ENCODE measurements at regions not wholly inside any gene's neighbourhood (a gene's known extent, or its start where the extent isn't known, plus 50 kb on each side); places are given as distances from the start of the nearest gene placed in this dataset.

- DNase-seq, result no peak
- Mint-ChIP-seq H3K4me3 (no peak overlapping the region), H3K27ac (no peak overlapping the region), H3K36me3 (no peaks in the 10 kb centered on the region), H3K4me1 (no peaks in the 10 kb centered on the region), H3K27me3 (peaks cover 9 to 11% of the 10 kb centered on the region in 2 donors), H3K9me3 (no peaks in the 10 kb centered on the region)
- ChIA-PET POLR2A (ENCODE audit: partially characterized antibody) (no interaction called here), CTCF (ENCODE audit: partially characterized antibody) (interaction anchor here (3.7 kb wide), 1 partner anchor 51 kb away, joined by 15 read pairs; no protein-coding TSS in a partner anchor)
- Histone ChIP-seq H3K9me3 (ENCODE audit: control insufficient read depth in 1 of 2, low read length in 2 of 2) (no peaks in the 10 kb centered on the region), H3K27me3 (ENCODE audit: insufficient read depth, low read length) (peaks cover 6% of the 10 kb centered on the region), H3K4me3 (ENCODE audit: low read length in 2 of 2) (no peak overlapping the region), H3K36me3 (ENCODE audit: insufficient read depth, low read length) (no peaks in the 10 kb centered on the region), H3K4me1 (ENCODE audit: insufficient read depth, low read length) (no peaks in the 10 kb centered on the region), H3K27ac (ENCODE audit: low read depth, low read length) (no peak overlapping the region)
- intact Hi-C loops (cut with micrococcal nuclease), result no loop called here
These were observed 139.3 kb upstream of the PRMT8 start for GRCh38 chr12:3351731-3352130.

DNA sequence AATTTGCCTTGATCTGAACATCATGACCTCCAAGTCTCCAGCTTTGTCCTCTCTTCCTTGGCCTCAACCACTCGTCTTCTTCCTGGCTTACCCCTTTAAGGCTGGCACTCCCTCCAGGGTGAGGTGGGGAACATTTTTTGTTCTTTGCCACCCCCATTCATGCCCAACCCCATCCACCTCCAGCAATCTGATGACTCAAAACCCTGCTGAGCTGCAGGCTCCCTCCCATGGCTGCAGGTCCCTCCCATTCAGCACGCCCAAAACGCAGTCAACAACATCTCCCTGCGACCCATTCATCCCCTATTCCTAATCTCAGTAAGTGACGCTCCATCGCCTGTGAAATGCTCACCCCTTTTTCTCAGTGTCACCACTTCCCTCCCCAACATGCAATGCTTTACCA lies 138.8 kb upstream of the PRMT8 start:
- Histone ChIP-seq H3K27me3 (ENCODE audit: insufficient read depth, low read length) (peaks cover 6% of the 10 kb centered on the region), H3K9me3 (ENCODE audit: control insufficient read depth in 1 of 2, low read length in 2 of 2) (no peaks in the 10 kb centered on the region), H3K4me3 (ENCODE audit: low read length in 2 of 2) (no peak overlapping the region), H3K4me1 (ENCODE audit: insufficient read depth, low read length) (no peaks in the 10 kb centered on the region), H3K27ac (ENCODE audit: low read depth, low read length) (no peak overlapping the region), H3K36me3 (ENCODE audit: insufficient read depth, low read length) (no peaks in the 10 kb centered on the region)
- ChIA-PET CTCF (ENCODE audit: partially characterized antibody) (interaction anchor here (3.7 kb wide), 1 partner anchor 52 kb away, joined by 15 read pairs; no protein-coding TSS in a partner anchor), POLR2A (ENCODE audit: partially characterized antibody) (no interaction called here)
- Mint-ChIP-seq H3K9me3 (no peaks in the 10 kb centered on the region), H3K4me1 (no peaks in the 10 kb centered on the region), H3K4me3 (no peak overlapping the region), H3K36me3 (no peaks in the 10 kb centered on the region), H3K27me3 (peaks cover 9 to 11% of the 10 kb centered on the region in 2 donors), H3K27ac (no peak overlapping the region)
- intact Hi-C loops (cut with micrococcal nuclease), result no loop called here
- no peak for DNase-seq

- Mint-ChIP-seq H3K4me3 (no peak overlapping the region), H3K9me3 (no peaks in the 10 kb centered on the region), H3K27ac (no peak overlapping the region), H3K27me3 (peaks cover 7 to 9% of the 10 kb centered on the region in 2 donors), H3K36me3 (no peaks in the 10 kb centered on the region), H3K4me1 (no peaks in the 10 kb centered on the region)
- intact Hi-C loops (cut with micrococcal nuclease), result no loop called here
- no peaks in the 10 kb centered on the region for H3K4me1 ChIP-seq (ENCODE audit: insufficient read depth, low read length)
- POLR2A ChIA-PET (ENCODE audit: partially characterized antibody), result no interaction called here
- H3K27ac ChIP-seq (ENCODE audit: low read depth, low read length), result no peak overlapping the region
- no peak overlapping the region for H3K4me3 ChIP-seq (ENCODE audit: low read length in 2 of 2)
- DNase-seq, result no peak
- H3K9me3 ChIP-seq (ENCODE audit: control insufficient read depth in 1 of 2, low read length in 2 of 2), result no peaks in the 10 kb centered on the region
- peaks cover 6% of the 10 kb centered on the region for H3K27me3 ChIP-seq (ENCODE audit: insufficient read depth, low read length)
- CTCF ChIA-PET (ENCODE audit: partially characterized antibody), result interaction anchor here (3.5 kb wide), 1 partner anchor 53 kb away, joined by 8 read pairs; no protein-coding TSS in a partner anchor
- H3K36me3 ChIP-seq (ENCODE audit: insufficient read depth, low read length), result no peaks in the 10 kb centered on the region
These were observed 137.4 kb upstream of the PRMT8 start for GRCh38 chr12:3353621-3354020.

DNA sequence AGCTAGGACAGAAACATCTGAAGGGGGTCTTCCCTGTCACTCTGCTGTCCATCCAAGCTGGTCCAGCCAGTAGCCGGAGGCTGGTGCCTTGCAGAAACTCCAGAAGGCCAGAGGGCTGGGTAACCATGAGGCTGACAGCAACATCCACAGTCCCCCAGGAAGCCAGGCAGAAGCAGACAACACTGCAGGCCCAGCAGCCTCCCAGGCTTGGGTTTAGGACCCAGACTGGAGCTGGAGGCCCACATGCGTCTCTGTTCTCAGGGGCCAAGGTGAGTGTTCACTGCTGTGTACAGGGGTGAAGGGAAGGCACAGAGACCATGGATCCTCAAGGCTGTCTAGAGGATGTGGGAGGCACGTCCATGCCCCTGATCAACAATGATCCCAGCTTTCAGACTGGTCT lies 136.4 kb upstream of the PRMT8 start:
- H3K4me3 ChIP-seq (ENCODE audit: low read length in 2 of 2), result no peak overlapping the region
- Mint-ChIP-seq H3K27ac (no peak overlapping the region), H3K4me1 (no peaks in the 10 kb centered on the region), H3K36me3 (no peaks in the 10 kb centered on the region), H3K4me3 (no peak overlapping the region), H3K27me3 (peaks cover 4 to 6% of the 10 kb centered on the region in 2 donors), H3K9me3 (no peaks in the 10 kb centered on the region)
- H3K36me3 ChIP-seq (ENCODE audit: insufficient read depth, low read length), result no peaks in the 10 kb centered on the region
- POLR2A ChIA-PET (ENCODE audit: partially characterized antibody), result no interaction called here
- no peak for DNase-seq
- no peaks in the 10 kb centered on the region for H3K9me3 ChIP-seq (ENCODE audit: control insufficient read depth in 1 of 2, low read length in 2 of 2)
- H3K4me1 ChIP-seq (ENCODE audit: insufficient read depth, low read length), result no peaks in the 10 kb centered on the region
- CTCF ChIA-PET (ENCODE audit: partially characterized antibody), result interaction anchor here (3.5 kb wide), 1 partner anchor 54 kb away, joined by 8 read pairs; no protein-coding TSS in a partner anchor
- intact Hi-C loops (cut with micrococcal nuclease), result no loop called here
- H3K27me3 ChIP-seq (ENCODE audit: insufficient read depth, low read length), result peaks cover 6% of the 10 kb centered on the region
- H3K27ac ChIP-seq (ENCODE audit: low read depth, low read length), result no peak overlapping the region

GRCh38 chr12:3355378-3355900 lies 135.6 kb upstream of the PRMT8 start:
- ChIA-PET CTCF (ENCODE audit: partially characterized antibody) (interaction anchor here (3.5 kb wide), 1 partner anchor 55 kb away, joined by 8 read pairs; no protein-coding TSS in a partner anchor), POLR2A (ENCODE audit: partially characterized antibody) (no interaction called here)
- Mint-ChIP-seq H3K36me3 (no peaks in the 10 kb centered on the region), H3K4me3 (no peak overlapping the region), H3K27ac (no peak overlapping the region), H3K9me3 (no peaks in the 10 kb centered on the region), H3K27me3 (peaks cover 2 to 7% of the 10 kb centered on the region in 2 donors), H3K4me1 (no peaks in the 10 kb centered on the region)
- H3K27me3 ChIP-seq (ENCODE audit: insufficient read depth, low read length), result peaks cover 6% of the 10 kb centered on the region
- H3K36me3 ChIP-seq (ENCODE audit: insufficient read depth, low read length), result no peaks in the 10 kb centered on the region
- intact Hi-C loops (cut with micrococcal nuclease), result no loop called here
- DNase-seq, result no peak
- no peak overlapping the region for H3K4me3 ChIP-seq (ENCODE audit: low read length in 2 of 2)
- no peaks in the 10 kb centered on the region for H3K9me3 ChIP-seq (ENCODE audit: control insufficient read depth in 1 of 2, low read length in 2 of 2)
- H3K4me1 ChIP-seq (ENCODE audit: insufficient read depth, low read length), result no peaks in the 10 kb centered on the region
- no peak overlapping the region for H3K27ac ChIP-seq (ENCODE audit: low read depth, low read length)

DNA sequence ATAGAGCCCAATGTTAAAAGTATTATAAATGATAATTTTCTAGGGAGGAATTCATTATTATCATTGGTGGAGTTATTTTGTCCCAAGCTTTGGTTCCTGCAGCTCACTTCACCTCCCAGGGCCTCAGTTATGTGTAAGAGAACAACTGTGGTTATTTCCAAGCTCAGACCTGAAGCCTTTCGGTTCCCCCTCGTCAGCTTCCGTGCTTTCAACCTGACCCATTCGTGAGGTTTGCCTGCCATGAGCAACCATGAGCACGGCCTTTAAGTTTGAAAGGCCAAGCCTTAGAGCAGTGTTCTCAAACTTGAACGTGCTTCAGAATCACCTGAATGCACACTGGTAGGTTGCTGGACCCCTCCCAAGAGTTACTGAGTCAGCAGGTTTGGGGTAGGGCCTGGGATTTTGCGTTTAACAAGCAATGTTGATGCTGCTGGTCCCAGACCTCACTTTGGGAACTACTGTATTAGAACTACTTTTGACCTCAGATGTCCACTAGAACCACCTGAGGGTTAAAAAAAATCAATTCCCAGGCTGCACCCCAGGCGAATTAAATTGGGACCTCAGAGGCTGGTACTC lies 133.0 kb upstream of the PRMT8 start:
- H3K27ac Mint-ChIP-seq, result no peak overlapping the region
- Histone ChIP-seq H3K4me3 (ENCODE audit: low read length in 2 of 2) (no peak overlapping the region), H3K9me3 (ENCODE audit: control insufficient read depth in 1 of 2, low read length in 2 of 2) (no peaks in the 10 kb centered on the region), H3K4me1 (ENCODE audit: insufficient read depth, low read length) (no peaks in the 10 kb centered on the region), H3K27ac (ENCODE audit: low read depth, low read length) (no peak overlapping the region), H3K27me3 (ENCODE audit: insufficient read depth, low read length) (no peaks in the 10 kb centered on the region), H3K36me3 (ENCODE audit: insufficient read depth, low read length) (no peaks in the 10 kb centered on the region)
- intact Hi-C loops (cut with micrococcal nuclease), result no loop called here
- CTCF ChIA-PET (ENCODE audit: partially characterized antibody), result interaction anchor here (1.5 kb wide), 1 partner anchor 58 kb away, joined by 3 read pairs; no protein-coding TSS in a partner anchor
- H3K9me3 Mint-ChIP-seq, result no peaks in the 10 kb centered on the region
- H3K4me3 Mint-ChIP-seq, result no peak overlapping the region
- H3K27me3 Mint-ChIP-seq, result peaks cover 2 to 15% of the 10 kb centered on the region in 2 donors
- DNase-seq, result no peak
- no peaks in the 10 kb centered on the region for H3K4me1 Mint-ChIP-seq
- no peaks in the 10 kb centered on the region for H3K36me3 Mint-ChIP-seq
- POLR2A ChIA-PET (ENCODE audit: partially characterized antibody), result no interaction called here

DNA sequence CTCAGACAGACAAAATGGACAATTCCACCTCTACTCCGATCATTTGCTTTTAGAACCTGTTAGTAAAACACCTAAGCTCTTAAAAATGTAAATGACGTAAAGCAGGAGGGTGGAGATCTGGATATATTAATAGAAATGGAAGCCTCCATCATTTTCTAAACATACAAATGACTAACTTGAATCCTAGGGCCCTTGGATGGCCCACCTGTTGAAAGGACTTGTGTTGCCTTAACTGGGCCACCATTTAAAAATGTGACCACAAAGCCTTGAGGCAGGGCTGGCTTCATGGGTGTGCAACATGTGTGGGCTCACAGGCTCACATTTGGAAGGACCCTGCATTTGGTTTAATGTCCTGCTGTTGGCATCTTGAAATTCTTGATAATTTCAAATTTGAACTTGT lies 131.5 kb upstream of the PRMT8 start:
- no peaks in the 10 kb centered on the region for H3K4me1 ChIP-seq (ENCODE audit: insufficient read depth, low read length)
- Mint-ChIP-seq H3K36me3 (no peaks in the 10 kb centered on the region), H3K4me3 (no peak overlapping the region), H3K27ac (no peak overlapping the region), H3K27me3 (peaks cover 4 to 16% of the 10 kb centered on the region in 2 donors), H3K4me1 (peaks cover 0 to 2% (median 0%) of the 10 kb centered on the region in 4 donors), H3K9me3 (no peaks in the 10 kb centered on the region)
- intact Hi-C loops (cut with micrococcal nuclease), result no loop called here
- no peak overlapping the region for H3K27ac ChIP-seq (ENCODE audit: low read depth, low read length)
- ChIA-PET CTCF (ENCODE audit: partially characterized antibody) (interaction anchor here (1.5 kb wide), 1 partner anchor 59 kb away, joined by 3 read pairs; no protein-coding TSS in a partner anchor), POLR2A (ENCODE audit: partially characterized antibody) (no interaction called here)
- H3K36me3 ChIP-seq (ENCODE audit: insufficient read depth, low read length), result no peaks in the 10 kb centered on the region
- no peak for DNase-seq
- H3K27me3 ChIP-seq (ENCODE audit: insufficient read depth, low read length), result peaks cover 1% of the 10 kb centered on the region
- H3K4me3 ChIP-seq (ENCODE audit: low read length in 2 of 2), result no peak overlapping the region
- H3K9me3 ChIP-seq (ENCODE audit: control insufficient read depth in 1 of 2, low read length in 2 of 2), result no peaks in the 10 kb centered on the region
